A673 (cell line): ENCODE measurements at regions not wholly inside any gene's neighbourhood (a gene's known extent, or its start where the extent isn't known, plus 50 kb on each side); places are given as distances from the start of the nearest gene placed in this dataset.

ENCODE experiments used
- BruUV-seq: library from RNA; stranded (reverse); fragments of 400-500 nt; replicated peaks from 2 replicates; lab custom pipeline; 2021; lab: Mats Ljungman, UMichigan
- CTCF ChIA-PET: fragments of 300-600 bp; sonication (Branson Sonifier 250); formaldehyde crosslinking; loops from one replicate; lab custom pipeline; 2022; ENCODE audit warnings: antibody characterized with exemption; lab: Charles Lee
- POLR2A ChIA-PET: fragments of 300-600 bp; sonication (Branson Sonifier 250); formaldehyde crosslinking; loops from one replicate; lab custom pipeline; 2022; ENCODE audit warnings: antibody characterized with exemption; ENCODE audit not compliant: low non-redundant PET; lab: Charles Lee
- DNase-seq: peaks from one replicate; pipeline ENCODE4 v3.0.0-alpha.2; 2015; ENCODE audit warnings: low spot score
- H3K27ac ChIP-seq: fragments of 200-600 bp; sonication (generic); 2 replicates; pipeline ENCODE4 v1.5.1; 2016; ENCODE audit warnings: mixed run types, low read depth, mild to moderate bottlenecking, mixed read lengths, antibody characterized with exemption, low read length; ENCODE audit not compliant: poor library complexity, severe bottlenecking
- H3K27me3 ChIP-seq: fragments of 200-600 bp; sonication (generic); replicated peaks from 2 replicates; pipeline ENCODE4 v1.6.1; 2017; ENCODE audit warnings: mixed run types, low read depth, mild to moderate bottlenecking, mixed read lengths, antibody characterized with exemption, low read length; ENCODE audit not compliant: insufficient read depth, poor library complexity
- H3K36me3 ChIP-seq: fragments of 200-600 bp; sonication (generic); 2 replicates; pipeline ENCODE4 v1.6.1; 2016; ENCODE audit warnings: mixed run types, mild to moderate bottlenecking, mixed read lengths, antibody characterized with exemption, low read length; ENCODE audit not compliant: insufficient read depth, poor library complexity, severe bottlenecking
- H3K4me1 ChIP-seq: fragments of 200-600 bp; sonication (generic); 2 replicates; pipeline ENCODE4 v1.6.1; 2017; ENCODE audit warnings: mixed run types, mild to moderate bottlenecking, mixed read lengths, antibody characterized with exemption, low read length; ENCODE audit not compliant: insufficient read depth, poor library complexity, severe bottlenecking
- H3K4me3 ChIP-seq: fragments of 200-600 bp; sonication (generic); 2 replicates; pipeline ENCODE4 v1.5.1; 2016; ENCODE audit warnings: low read depth, mixed run types, mild to moderate bottlenecking, mixed read lengths, low read length; ENCODE audit not compliant: poor library complexity, severe bottlenecking
- H3K9me3 ChIP-seq: fragments of 200-600 bp; sonication (generic); 2 replicates; pipeline ENCODE4 v1.6.1; 2016; ENCODE audit warnings: mixed run types, low read depth, mild to moderate bottlenecking, mixed read lengths, antibody characterized with exemption, low read length; ENCODE audit not compliant: poor library complexity, severe bottlenecking
- EZH2 ChIP-seq: fragments of 200-600 bp; sonication (generic); IDR thresholded peaks from 2 replicates; pipeline ENCODE4 v1.6.1; 2017; ENCODE audit warnings: borderline replicate concordance, low read depth, mild to moderate bottlenecking, mixed read lengths, antibody characterized with exemption, low read length; ENCODE audit not compliant: poor library complexity, severe bottlenecking
- intact Hi-C: fragments of 100-400 bp; cut with micrococcal nuclease; formaldehyde crosslinking; loops from one replicate; pipeline ENCODE4 v1.10.0; 2022; ENCODE audit not compliant: unreplicated experiment
- TF ChIP-seq, protein P1 (sequence below): fragments of 300-800, 200-600 bp; sonication (generic); conservative IDR thresholded peaks from 2 replicates; pipeline ENCODE4 v1.5.1; 2017; ENCODE audit warnings: low read depth, mild to moderate bottlenecking, antibody characterized with exemption, low read length, moderate library complexity, mixed read lengths

DNA sequence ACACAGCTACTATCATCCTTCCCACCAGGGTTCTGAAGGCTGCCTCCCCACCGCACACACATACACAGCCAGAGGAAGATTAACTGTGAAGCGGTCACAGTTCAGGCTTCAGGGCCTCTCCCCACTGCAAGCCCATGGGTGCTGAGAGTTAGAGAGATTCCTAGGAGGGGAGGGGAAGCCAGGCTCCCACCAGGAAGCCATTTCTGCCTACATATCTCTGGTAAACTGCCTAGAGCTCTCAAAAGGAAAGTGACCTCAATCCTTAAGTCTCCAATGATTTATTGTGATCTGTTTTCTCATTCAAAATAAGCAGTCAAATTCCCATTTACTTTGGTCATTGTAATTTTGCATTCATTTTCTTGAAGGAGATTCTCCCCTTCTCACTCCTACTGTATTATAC, 141.0 kb upstream of the BNIP2 start:
- DNase-seq: no peak
- intact Hi-C loops: no loop called here
- CTCF ChIA-PET: no interaction called here
- peaks cover 38% of the 10 kb centered on the region for H3K27me3 ChIP-seq
- H3K4me1 ChIP-seq: no peaks in the 10 kb centered on the region
- H3K27ac ChIP-seq: no peak overlapping the region
- no TSS peak for BruUV-seq
- H3K9me3 ChIP-seq: no peaks in the 10 kb centered on the region
- no peak overlapping the region for H3K4me3 ChIP-seq
- POLR2A ChIA-PET: no interaction called here
- TF ChIP-seq, protein P1, sequence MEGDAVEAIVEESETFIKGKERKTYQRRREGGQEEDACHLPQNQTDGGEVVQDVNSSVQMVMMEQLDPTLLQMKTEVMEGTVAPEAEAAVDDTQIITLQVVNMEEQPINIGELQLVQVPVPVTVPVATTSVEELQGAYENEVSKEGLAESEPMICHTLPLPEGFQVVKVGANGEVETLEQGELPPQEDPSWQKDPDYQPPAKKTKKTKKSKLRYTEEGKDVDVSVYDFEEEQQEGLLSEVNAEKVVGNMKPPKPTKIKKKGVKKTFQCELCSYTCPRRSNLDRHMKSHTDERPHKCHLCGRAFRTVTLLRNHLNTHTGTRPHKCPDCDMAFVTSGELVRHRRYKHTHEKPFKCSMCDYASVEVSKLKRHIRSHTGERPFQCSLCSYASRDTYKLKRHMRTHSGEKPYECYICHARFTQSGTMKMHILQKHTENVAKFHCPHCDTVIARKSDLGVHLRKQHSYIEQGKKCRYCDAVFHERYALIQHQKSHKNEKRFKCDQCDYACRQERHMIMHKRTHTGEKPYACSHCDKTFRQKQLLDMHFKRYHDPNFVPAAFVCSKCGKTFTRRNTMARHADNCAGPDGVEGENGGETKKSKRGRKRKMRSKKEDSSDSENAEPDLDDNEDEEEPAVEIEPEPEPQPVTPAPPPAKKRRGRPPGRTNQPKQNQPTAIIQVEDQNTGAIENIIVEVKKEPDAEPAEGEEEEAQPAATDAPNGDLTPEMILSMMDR: no peak
- no peak for TF ChIP-seq EZH2
- no peaks in the 10 kb centered on the region for H3K36me3 ChIP-seq

DNA sequence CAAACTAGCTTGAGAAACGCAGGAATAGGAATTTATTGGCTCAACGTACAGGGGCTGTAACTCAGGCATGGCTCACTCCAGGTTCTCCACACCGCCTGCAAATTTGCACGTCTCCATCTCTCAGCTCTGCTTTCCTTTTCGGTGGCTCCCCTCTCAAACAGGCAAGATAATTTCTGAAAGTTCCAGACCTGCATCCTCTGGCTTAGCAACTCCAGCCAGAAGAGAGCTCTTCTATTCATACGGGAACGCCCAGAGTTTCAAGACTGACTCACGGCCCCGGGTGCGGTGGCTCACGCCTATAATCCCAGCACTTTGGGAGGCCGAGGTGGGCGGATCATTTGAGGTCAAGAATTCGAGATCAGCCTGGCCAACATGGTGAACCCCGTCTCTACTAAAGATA, 139.7 kb upstream of the BNIP2 start:
- POLR2A ChIA-PET: no interaction called here

DNA sequence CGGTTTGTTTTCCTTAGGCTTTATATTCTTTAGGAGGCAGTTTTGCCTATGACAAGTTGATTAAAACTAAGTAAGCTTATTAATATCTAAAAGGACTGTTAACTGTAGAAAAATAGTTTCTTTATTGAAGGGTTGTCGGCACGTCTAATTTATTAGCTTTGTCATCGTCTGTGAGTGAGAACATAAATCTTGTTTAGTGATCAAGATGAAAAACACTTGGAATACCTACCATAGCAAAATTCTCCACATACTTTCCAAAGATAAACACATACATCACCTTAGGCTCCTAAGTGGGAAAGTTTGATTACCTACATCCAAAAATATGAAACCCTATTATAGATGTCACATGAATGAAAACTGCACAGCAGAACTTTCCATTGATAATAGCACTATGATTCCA, 139.1 kb upstream of the BNIP2 start:
- H3K4me1 ChIP-seq: no peaks in the 10 kb centered on the region
- no peaks in the 10 kb centered on the region for H3K9me3 ChIP-seq
- POLR2A ChIA-PET: no interaction called here
- no peaks in the 10 kb centered on the region for H3K36me3 ChIP-seq
- intact Hi-C loops: no loop called here
- TF ChIP-seq, protein P1: no peak
- no peak for TF ChIP-seq EZH2
- CTCF ChIA-PET: no interaction called here
- no peak overlapping the region for H3K4me3 ChIP-seq
- DNase-seq: no peak
- no peak overlapping the region for H3K27ac ChIP-seq
- H3K27me3 ChIP-seq: peaks cover 32% of the 10 kb centered on the region
- BruUV-seq: no TSS peak

More for the DNA sequence above, 139.7 kb upstream of the BNIP2 start:
- Histone ChIP-seq H3K27me3 (peaks cover 35% of the 10 kb centered on the region), H3K9me3 (no peaks in the 10 kb centered on the region), H3K27ac (no peak overlapping the region), H3K4me3 (no peak overlapping the region), H3K36me3 (no peaks in the 10 kb centered on the region), H3K4me1 (no peaks in the 10 kb centered on the region)
- DNase-seq: no peak
- BruUV-seq: no TSS peak
- TF ChIP-seq, protein P1: no peak
- no peak for TF ChIP-seq EZH2
- intact Hi-C loops: no loop called here
- CTCF ChIA-PET: no interaction called here
